NCI-H1105 (cell line): ENCODE measurements at regions not wholly inside any gene's neighbourhood (a gene's known extent, or its start where the extent isn't known, plus 50 kb on each side); places are given as distances from the start of the nearest gene placed in this dataset.

Experiments used
- DNase-seq: peaks from one replicate; lab custom pipeline; 2025; lab: John Stamatoyannopoulos, UW

- DNase-seq, result no peak
Measured at GRCh38 chr5:82850393-82850792, 226.8 kb downstream of the TMEM167A start.

GRCh38 chr5:82849885-82850284, 227.3 kb downstream of the TMEM167A start:
- no peak for DNase-seq

GRCh38 chr5:82847562-82847961, 229.6 kb downstream of the TMEM167A start:
- no peak for DNase-seq

- DNase-seq, result no peak
Measured at GRCh38 chr5:82839881-82840280, 237.3 kb downstream of the TMEM167A start.

- DNase-seq, result no peak
Measured at GRCh38 chr5:82835488-82835887, 241.7 kb downstream of the TMEM167A start.

GRCh38 chr5:82834151-82834550, 243.0 kb downstream of the TMEM167A start:
- DNase-seq, result no peak

GRCh38 chr5:82833277-82833676, 243.9 kb downstream of the TMEM167A start:
- DNase-seq, result no peak

- no peak for DNase-seq
Measured at GRCh38 chr5:82832445-82832844, 244.7 kb downstream of the TMEM167A start.

- no peak for DNase-seq
Measured at GRCh38 chr5:82828211-82828610, 249.0 kb downstream of the TMEM167A start.

GRCh38 chr5:82827651-82828050, 249.5 kb downstream of the TMEM167A start:
- DNase-seq, result no peak

GRCh38 chr5:82822634-82822927, 254.6 kb downstream of the TMEM167A start:
- DNase-seq, result no peak

GRCh38 chr5:82821846-82822633, 255.2 kb downstream of the TMEM167A start:
- DNase-seq, result no peak

- no peak for DNase-seq
Measured at GRCh38 chr5:82820961-82821845, 256.0 kb downstream of the TMEM167A start.

GRCh38 chr5:82820188-82820587, 257.0 kb downstream of the TMEM167A start:
- DNase-seq, result no peak

GRCh38 chr5:82817897-82818676, 259.1 kb downstream of the TMEM167A start:
- no peak for DNase-seq

- DNase-seq, result no peak
Measured at GRCh38 chr5:82816926-82817325, 260.3 kb downstream of the TMEM167A start.

GRCh38 chr5:82815871-82816270, 261.3 kb downstream of the TMEM167A start:
- DNase-seq, result no peak

GRCh38 chr5:82813861-82814260, 263.3 kb downstream of the TMEM167A start:
- DNase-seq, result no peak

- DNase-seq, result no peak
Measured at GRCh38 chr5:82812575-82812974, 264.6 kb downstream of the TMEM167A start.

- DNase-seq, result no peak
Measured at GRCh38 chr5:82811490-82811889, 265.7 kb downstream of the TMEM167A start.

- DNase-seq, result no peak
Measured at GRCh38 chr5:82809420-82810143, 267.6 kb downstream of the TMEM167A start.

GRCh38 chr5:82808960-82809359, 268.2 kb downstream of the TMEM167A start:
- DNase-seq, result no peak
